Adrenal gland (tissue), 9 donors: ENCODE measurements at regions not wholly inside any gene's neighbourhood (a gene's known extent, or its start where the extent isn't known, plus 50 kb on each side); places are given as distances from the start of the nearest gene placed in this dataset.

Source experiments
- DNase-seq, 7 donors: peaks; one replicate each; pipeline ENCODE4 v3.0.0-alpha.2; 2019 to 2020
- H3K27ac ChIP-seq, 5 donors: fragments of 200-600 bp; sonication (generic) in 4 of 5; 1 replicate in 3 of 5; 2 replicates in 2 of 5; pipeline versions ENCODE4 v1.5.1 to v1.8.0; 2016 to 2020; ENCODE audit warnings: mild to moderate bottlenecking in 1 of 5
- H3K27me3 ChIP-seq: fragments of 200-600 bp; 2 replicates; pipeline ENCODE4 v1.8.0; 2021
- H3K36me3 ChIP-seq, 2 donors: fragments of 200-600 bp; replicated peaks in 1 of 2; 1 replicate in 1 of 2; 2 replicates in 1 of 2; pipeline versions ENCODE4 v1.5.1 to v1.8.0; 2018 to 2022
- H3K4me1 ChIP-seq, 2 donors: fragments of 200-600 bp; replicated peaks in 1 of 2; 1 replicate in 1 of 2; 2 replicates in 1 of 2; pipeline versions ENCODE4 v1.5.1 to v1.8.0; 2018 to 2021
- H3K4me3 ChIP-seq, 4 donors: fragments of 200-600 bp; sonication (generic) in 3 of 4; one replicate each; pipeline ENCODE4 v1.5.1; 2016 to 2018
- H3K9me3 ChIP-seq, 3 donors: fragments of 200-600 bp; sonication (generic) in 1 of 3; replicated peaks in 1 of 3; 1 replicate in 2 of 3; 2 replicates in 1 of 3; pipeline versions ENCODE4 v1.5.1 to v1.8.0; 2016 to 2021
- POLR2A ChIP-seq, 2 donors: fragments of 450-650 bp; IDR thresholded peaks; one replicate each; pipeline ENCODE4 v1.6.1; 2017; ENCODE audit warnings: antibody characterized with exemption in 2 of 2, mild to moderate bottlenecking in 2 of 2, moderate library complexity in 1 of 2
- WGBS, 4 donors: extraction: QIAGEN DNeasy Blood & Tissue Kit in 2 of 4; methylation state at CpG; one replicate each; pipeline versions ENCODE4 v1.1.5 to v1.1.7; 2013 to 2017; 5-methylcytosine and 5-hydroxymethylcytosine counted together
- intact Hi-C, 2 donors: fragments of 100-400 bp; cut with DNase I; formaldehyde crosslinking; loops; one replicate each; pipeline versions ENCODE4 v1.14.1 to v1.15.0; 2022 to 2023
- TF ChIP-seq, protein P1 (sequence below), 6 experiments: fragments of 450-650 bp in 4 of 6; fragments of 200-600 bp in 2 of 6; sonication (generic) in 1 of 6; IDR thresholded peaks; 1 replicate in 5 of 6; 2 replicates in 1 of 6; pipeline versions ENCODE4 v1.5.1 to v1.8.0; 2016 to 2021; ENCODE audit warnings: antibody characterized with exemption in 6 of 6, mild to moderate bottlenecking in 2 of 6, moderate library complexity in 1 of 6
- donor health status: healthy with polysubstance abuse.
- donor health status: Bipolar disorder and iron deficiency.
- donor health status: DM: yes; HTN: yes; CAD: no.
- donor health status: DM: no; HTN: no; CAD: no.
- donor health status: DM: no; HTN: no; CAD: no.

DNA sequence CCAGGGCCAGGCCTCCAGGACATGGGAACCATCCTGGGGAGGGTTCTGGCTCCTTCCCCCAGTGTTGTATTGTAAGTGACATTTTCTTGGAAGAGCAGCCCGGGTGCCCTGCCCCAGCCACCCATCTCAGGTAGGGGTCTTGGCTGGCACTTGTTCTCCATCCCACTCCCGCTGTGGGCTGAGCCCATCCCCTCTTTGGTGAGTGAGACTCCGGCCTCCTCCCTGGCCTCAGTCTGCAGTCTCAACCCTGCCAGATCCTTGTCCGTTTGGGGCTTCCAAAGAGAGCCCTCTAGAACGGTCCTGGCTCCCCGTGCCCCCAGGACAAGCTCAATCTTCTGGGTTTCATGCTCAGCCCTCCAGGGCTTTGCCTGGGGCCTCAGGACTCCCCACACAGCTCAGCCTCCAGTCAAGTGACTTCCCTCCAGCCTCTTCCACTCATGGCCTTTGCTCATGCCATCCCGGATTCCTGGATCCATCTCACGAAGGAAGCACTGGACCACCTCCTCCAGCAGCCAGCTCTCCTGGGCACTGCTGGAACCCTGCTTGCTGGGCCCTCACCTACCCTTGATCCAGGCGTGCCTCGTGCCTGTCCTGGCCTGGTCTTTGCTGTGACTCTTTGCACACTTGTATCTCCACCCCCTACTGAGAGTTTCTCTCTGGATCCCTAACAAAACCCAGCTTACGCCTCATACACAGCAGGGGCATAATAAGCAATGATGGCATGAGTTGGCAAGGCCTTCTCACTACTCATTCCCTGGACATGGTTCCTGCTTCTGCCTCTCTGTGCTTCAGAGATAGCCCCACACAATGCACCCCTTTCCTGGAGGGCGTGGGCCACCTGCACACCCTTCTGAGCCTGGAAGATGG lies 297.4 kb upstream of the RTL1 start:
- no peaks in the 10 kb centered on the region for H3K36me3 ChIP-seq
- no peaks in the 10 kb centered on the region for H3K27me3 ChIP-seq
- TF ChIP-seq, protein P1, sequence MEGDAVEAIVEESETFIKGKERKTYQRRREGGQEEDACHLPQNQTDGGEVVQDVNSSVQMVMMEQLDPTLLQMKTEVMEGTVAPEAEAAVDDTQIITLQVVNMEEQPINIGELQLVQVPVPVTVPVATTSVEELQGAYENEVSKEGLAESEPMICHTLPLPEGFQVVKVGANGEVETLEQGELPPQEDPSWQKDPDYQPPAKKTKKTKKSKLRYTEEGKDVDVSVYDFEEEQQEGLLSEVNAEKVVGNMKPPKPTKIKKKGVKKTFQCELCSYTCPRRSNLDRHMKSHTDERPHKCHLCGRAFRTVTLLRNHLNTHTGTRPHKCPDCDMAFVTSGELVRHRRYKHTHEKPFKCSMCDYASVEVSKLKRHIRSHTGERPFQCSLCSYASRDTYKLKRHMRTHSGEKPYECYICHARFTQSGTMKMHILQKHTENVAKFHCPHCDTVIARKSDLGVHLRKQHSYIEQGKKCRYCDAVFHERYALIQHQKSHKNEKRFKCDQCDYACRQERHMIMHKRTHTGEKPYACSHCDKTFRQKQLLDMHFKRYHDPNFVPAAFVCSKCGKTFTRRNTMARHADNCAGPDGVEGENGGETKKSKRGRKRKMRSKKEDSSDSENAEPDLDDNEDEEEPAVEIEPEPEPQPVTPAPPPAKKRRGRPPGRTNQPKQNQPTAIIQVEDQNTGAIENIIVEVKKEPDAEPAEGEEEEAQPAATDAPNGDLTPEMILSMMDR (IDR thresholded peaks at IDR 0.05), result no peak
- TF ChIP-seq POLR2A (IDR thresholded peaks at IDR 0.05), result no peak
- H3K27ac ChIP-seq, result no peak overlapping the region
- intact Hi-C loops, result no loop called here
- peaks cover 0 to 8% (median 0%) of the 10 kb centered on the region in 3 donors for H3K9me3 ChIP-seq
- peak in 2 of 7 donors; percentile 6 to 30 for DNase-seq
- H3K4me3 ChIP-seq, result no peak overlapping the region
- 80 to 94% (median 92%) methylated on average over 11 to 12 of the region's 12 CpGs for WGBS, 4 donors
- no peaks in the 10 kb centered on the region for H3K4me1 ChIP-seq

- 79 to 92% (median 90%) methylated on average over 9 to 18 of the region's 18 CpGs for WGBS, 4 donors
- H3K36me3 ChIP-seq, result no peaks in the 10 kb centered on the region
- H3K9me3 ChIP-seq, result peaks cover 0 to 8% (median 0%) of the 10 kb centered on the region in 3 donors
- H3K27me3 ChIP-seq, result no peaks in the 10 kb centered on the region
- DNase-seq, result peak in 2 of 7 donors; percentile 6 to 23
- intact Hi-C loops, result no loop called here
- H3K27ac ChIP-seq, result no peak overlapping the region
- H3K4me1 ChIP-seq, result no peaks in the 10 kb centered on the region
- TF ChIP-seq POLR2A (IDR thresholded peaks at IDR 0.05), result no peak
- TF ChIP-seq, protein P1 (IDR thresholded peaks at IDR 0.05), result no peak
- H3K4me3 ChIP-seq, result no peak overlapping the region
Measured at GRCh38 chr14:101201535-101202151, 298.1 kb upstream of the RTL1 start.

- intact Hi-C loops, result no loop called here
- TF ChIP-seq POLR2A (IDR thresholded peaks at IDR 0.05), result no peak
- TF ChIP-seq, protein P1 (IDR thresholded peaks at IDR 0.05), result no peak
- WGBS, 4 donors, result 82 to 88% (median 86%) methylated on average over 16 to 25 of the region's 25 CpGs
Measured at GRCh38 chr14:101202627-101203404, 299.3 kb upstream of the RTL1 start.

DNA sequence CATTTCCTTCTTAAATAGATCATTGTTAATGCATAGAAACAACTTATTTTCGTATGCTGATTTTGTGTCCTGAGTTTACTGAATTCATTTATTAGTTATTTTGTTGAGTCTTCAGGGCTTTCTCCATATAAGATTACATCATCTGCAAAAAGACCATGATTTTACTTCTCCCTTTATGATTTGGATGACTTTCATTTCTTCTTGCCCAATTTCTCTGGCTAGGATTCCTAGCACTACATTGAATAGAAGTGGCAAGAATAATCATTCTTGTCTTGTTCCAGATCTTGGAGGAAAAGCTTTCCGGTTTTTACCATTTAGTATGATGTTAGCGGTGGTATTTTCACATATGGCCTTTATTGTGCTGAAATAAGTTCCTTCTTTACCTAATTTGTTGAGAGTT lies 303.0 kb upstream of the RTL1 start:
- H3K36me3 ChIP-seq, result no peaks in the 10 kb centered on the region
- H3K4me1 ChIP-seq, result no peaks in the 10 kb centered on the region
- no peak for DNase-seq
- no peaks in the 10 kb centered on the region for H3K27me3 ChIP-seq
- intact Hi-C loops, result no loop called here
- TF ChIP-seq, protein P1 (IDR thresholded peaks at IDR 0.05), result no peak
- no peak for TF ChIP-seq POLR2A (IDR thresholded peaks at IDR 0.05)
- 80 to 85% (median 83%) methylated on average over 3 of the region's 3 CpGs for WGBS, 4 donors
- H3K4me3 ChIP-seq, result no peak overlapping the region
- peaks cover 0 to 21% (median 12%) of the 10 kb centered on the region in 3 donors for H3K9me3 ChIP-seq
- H3K27ac ChIP-seq, result no peak overlapping the region

More at GRCh38 chr14:101202627-101203404, 299.3 kb upstream of the RTL1 start:
- Histone ChIP-seq H3K27me3 (no peaks in the 10 kb centered on the region), H3K4me3 (no peak overlapping the region), H3K36me3 (no peaks in the 10 kb centered on the region), H3K4me1 (no peaks in the 10 kb centered on the region), H3K27ac (no peak overlapping the region), H3K9me3 (peaks cover 0 to 8% (median 0%) of the 10 kb centered on the region in 3 donors)
- DNase-seq, result peak in 2 of 7 donors; percentile 13 to 20
